CD4-positive, alpha-beta T cell treated with Interferon gamma for 1 hour (primary cell): ENCODE measurements at regions not wholly inside any gene's neighbourhood (a gene's known extent, or its start where the extent isn't known, plus 50 kb on each side); places are given as distances from the start of the nearest gene placed in this dataset.
"Not testable (repeated sequence)": the region's sequence is repeated elsewhere in the genome, so short reads cannot be mapped to it uniquely, and the experiment has no call there.

Experiments
- DNase-seq: peaks from one replicate; pipeline ENCODE4 v3.0.0-alpha.2; 2020

- DNase-seq, result not testable (repeated sequence)
These were observed 142.2 kb upstream of the ZNF722 start for GRCh38 chr7:63856466-63856865.

GRCh38 chr7:63867127-63867526 lies 131.5 kb upstream of the ZNF722 start:
- no peak for DNase-seq

GRCh38 chr7:63874242-63874641 lies 124.4 kb upstream of the ZNF722 start:
- not testable (repeated sequence) for DNase-seq

- DNase-seq, result no peak
These were observed 121.8 kb upstream of the ZNF722 start for GRCh38 chr7:63876707-63877322.

GRCh38 chr7:63887031-63887430 lies 111.6 kb upstream of the ZNF722 start:
- no peak for DNase-seq

- peak; percentile 89 for DNase-seq
These were observed 98.8 kb upstream of the ZNF722 start for GRCh38 chr7:63899691-63900393.

GRCh38 chr7:63900394-63901203 lies 98.0 kb upstream of the ZNF722 start:
- peak; percentile 94 for DNase-seq

- DNase-seq, result not testable (repeated sequence)
These were observed 97.5 kb upstream of the ZNF722 start for GRCh38 chr7:63901204-63901506.

- no peak for DNase-seq
These were observed 79.7 kb upstream of the ZNF722 start for GRCh38 chr7:63918986-63919385.

- no peak for DNase-seq
These were observed 73.4 kb upstream of the ZNF722 start for GRCh38 chr7:63925262-63925625.

- DNase-seq, result peak; percentile 94
These were observed 72.8 kb upstream of the ZNF722 start for GRCh38 chr7:63925626-63926460.

GRCh38 chr7:63927261-63927660 lies 71.4 kb upstream of the ZNF722 start:
- no peak for DNase-seq

GRCh38 chr7:63931057-63931600 lies 67.5 kb upstream of the ZNF722 start:
- no peak for DNase-seq

- no peak for DNase-seq
These were observed 66.6 kb upstream of the ZNF722 start for GRCh38 chr7:63931985-63932577.
